NCI-H1694 (cell line): ENCODE measurements at regions not wholly inside any gene's neighbourhood (a gene's known extent, or its start where the extent isn't known, plus 50 kb on each side); places are given as distances from the start of the nearest gene placed in this dataset.
"Not testable (repeated sequence)": the region's sequence is repeated elsewhere in the genome, so short reads cannot be mapped to it uniquely, and the experiment has no call there.

Experiments used
- DNase-seq: peaks from one replicate; lab custom pipeline; 2025; lab: John Stamatoyannopoulos, UW

- DNase-seq: no peak
Measured at GRCh38 chr9:103242025-103242424, 246.9 kb downstream of the CYLC2 start.

GRCh38 chr9:103242486-103242885 lies 247.4 kb downstream of the CYLC2 start:
- no peak for DNase-seq

- no peak for DNase-seq
Measured at GRCh38 chr9:103243553-103243952, 248.4 kb downstream of the CYLC2 start.

- no peak for DNase-seq
Measured at GRCh38 chr9:103245369-103245768, 250.2 kb downstream of the CYLC2 start.

- DNase-seq: no peak
Measured at GRCh38 chr9:103261951-103262350, 266.8 kb downstream of the CYLC2 start.

- no peak for DNase-seq
Measured at GRCh38 chr9:103266064-103266463, 270.9 kb downstream of the CYLC2 start.

GRCh38 chr9:103277240-103277639 lies 282.1 kb downstream of the CYLC2 start:
- no peak for DNase-seq

GRCh38 chr9:103281126-103281525 lies 286.0 kb downstream of the CYLC2 start:
- DNase-seq: no peak

- DNase-seq: no peak
Measured at GRCh38 chr9:103287361-103287760, 292.2 kb downstream of the CYLC2 start.

GRCh38 chr9:103296189-103296588 lies 301.1 kb downstream of the CYLC2 start:
- DNase-seq: no peak

GRCh38 chr9:103301051-103301450 lies 305.9 kb downstream of the CYLC2 start:
- DNase-seq: no peak

GRCh38 chr9:103304797-103305196 lies 309.7 kb downstream of the CYLC2 start:
- no peak for DNase-seq

GRCh38 chr9:103319979-103320378 lies 324.8 kb downstream of the CYLC2 start:
- no peak for DNase-seq

GRCh38 chr9:103323699-103324098 lies 328.6 kb downstream of the CYLC2 start:
- DNase-seq: no peak

- DNase-seq: no peak
Measured at GRCh38 chr9:103335461-103335860, 340.3 kb downstream of the CYLC2 start.

- DNase-seq: no peak
Measured at GRCh38 chr9:103355000-103355399, 359.9 kb downstream of the CYLC2 start.

GRCh38 chr9:103357980-103358379 lies 362.8 kb downstream of the CYLC2 start:
- DNase-seq: not testable (repeated sequence)

GRCh38 chr9:103361906-103362305 lies 366.8 kb downstream of the CYLC2 start:
- no peak for DNase-seq

GRCh38 chr9:103362986-103363385 lies 367.9 kb downstream of the CYLC2 start:
- DNase-seq: no peak

GRCh38 chr9:103364753-103365152 lies 369.6 kb downstream of the CYLC2 start:
- DNase-seq: no peak

GRCh38 chr9:103371152-103371551 lies 376.0 kb downstream of the CYLC2 start:
- DNase-seq: no peak

- DNase-seq: no peak
Measured at GRCh38 chr9:103372828-103373227, 377.7 kb downstream of the CYLC2 start.

GRCh38 chr9:103377667-103378066 lies 382.5 kb downstream of the CYLC2 start:
- DNase-seq: no peak

GRCh38 chr9:103397868-103398600 lies 402.9 kb downstream of the CYLC2 start:
- peak; percentile 18 for DNase-seq
